Pulmonary artery endothelial cell (primary cell): ENCODE measurements at regions not wholly inside any gene's neighbourhood (a gene's known extent, or its start where the extent isn't known, plus 50 kb on each side); places are given as distances from the start of the nearest gene placed in this dataset.

ENCODE experiments used
- DNase-seq: peaks from one replicate; pipeline ENCODE4 v3.0.0-alpha.2; 2011; ENCODE audit warnings: low read depth, low spot score

GRCh38 chr10:29021591-29021990 lies 267.3 kb upstream of the LYZL1 start:
- no peak for DNase-seq

DNA sequence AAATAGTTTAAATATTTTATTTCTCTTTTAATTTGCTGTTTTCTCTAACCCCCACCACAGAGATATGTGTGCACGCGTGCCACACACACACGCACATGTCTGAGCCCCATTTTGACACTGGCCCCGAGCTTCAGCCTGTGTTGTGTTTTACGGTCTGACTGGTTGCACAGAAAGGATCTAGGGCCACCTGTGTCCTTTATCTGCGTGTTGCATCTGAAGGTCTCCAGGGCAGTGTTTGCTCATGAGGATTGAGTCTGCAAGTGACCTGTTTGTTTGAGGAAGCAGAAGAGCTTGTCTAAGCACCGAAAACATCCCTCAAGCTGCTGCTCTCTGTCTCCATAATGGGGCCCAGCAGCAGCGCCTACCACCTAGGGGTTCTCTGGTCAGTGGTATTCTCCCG lies 266.4 kb upstream of the LYZL1 start:
- DNase-seq, result no peak

DNA sequence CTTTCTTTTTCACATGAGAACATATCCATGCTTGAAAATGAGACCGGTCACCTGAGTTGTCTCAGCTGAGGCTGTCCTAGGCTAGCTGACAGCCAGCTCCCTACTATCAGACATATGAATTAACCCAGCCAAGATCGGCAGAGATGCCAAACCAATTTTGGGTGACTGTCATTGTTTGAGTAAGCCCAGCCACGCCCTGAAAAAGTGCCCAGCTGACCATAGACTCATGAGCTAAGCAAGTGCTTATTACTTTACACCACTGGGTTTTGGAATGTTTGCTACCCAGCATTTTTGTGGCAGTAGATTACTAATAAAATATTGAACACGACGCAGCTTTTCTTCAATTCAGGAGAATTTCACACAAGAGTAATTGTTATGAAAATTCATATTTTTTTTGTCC lies 265.2 kb upstream of the LYZL1 start:
- no peak for DNase-seq

- DNase-seq, result no peak
Observed at GRCh38 chr10:29026065-29026797, 262.6 kb upstream of the LYZL1 start.

- no peak for DNase-seq
Observed at GRCh38 chr10:29026802-29027580, 261.9 kb upstream of the LYZL1 start.

DNA sequence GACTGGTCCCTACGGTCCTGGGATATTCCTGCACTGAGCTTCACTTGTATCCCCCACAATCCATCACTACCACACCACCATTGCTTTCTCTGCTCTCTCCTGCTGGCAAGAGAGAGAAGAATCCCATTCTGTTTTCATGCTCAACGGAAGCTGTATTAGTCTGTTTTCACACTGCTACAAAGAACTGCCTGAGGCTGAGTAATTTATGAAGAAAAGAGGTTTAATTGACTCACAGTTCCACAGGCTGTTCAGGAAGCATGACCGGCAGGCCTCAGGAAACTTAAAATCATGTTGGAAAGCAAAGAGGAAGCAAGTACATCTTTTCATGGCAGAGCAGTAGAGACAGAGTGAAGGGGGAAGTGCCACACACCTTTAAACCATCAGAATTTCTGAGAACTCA lies 260.4 kb upstream of the LYZL1 start:
- no peak for DNase-seq

- DNase-seq, result no peak
Observed at GRCh38 chr10:29030900-29031299, 258.0 kb upstream of the LYZL1 start.

DNA sequence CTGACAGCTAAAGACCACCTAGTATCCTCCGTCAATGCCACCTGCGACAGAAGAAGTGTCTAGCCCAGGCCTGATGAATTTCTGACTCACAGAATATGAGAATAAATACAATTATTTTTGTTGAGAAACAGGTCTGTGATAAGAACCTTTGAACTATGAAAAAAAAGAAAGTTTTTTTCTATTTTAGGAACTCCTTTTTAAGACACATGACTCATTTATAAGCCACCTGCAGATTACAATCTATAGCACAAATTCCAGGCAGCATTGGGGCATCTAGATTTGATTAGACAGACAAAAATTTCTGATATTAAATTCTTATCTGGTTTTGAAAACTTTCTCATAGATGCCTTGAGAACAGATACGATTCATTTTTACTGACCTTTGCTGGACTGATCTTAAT lies 256.7 kb upstream of the LYZL1 start:
- no peak for DNase-seq

DNA sequence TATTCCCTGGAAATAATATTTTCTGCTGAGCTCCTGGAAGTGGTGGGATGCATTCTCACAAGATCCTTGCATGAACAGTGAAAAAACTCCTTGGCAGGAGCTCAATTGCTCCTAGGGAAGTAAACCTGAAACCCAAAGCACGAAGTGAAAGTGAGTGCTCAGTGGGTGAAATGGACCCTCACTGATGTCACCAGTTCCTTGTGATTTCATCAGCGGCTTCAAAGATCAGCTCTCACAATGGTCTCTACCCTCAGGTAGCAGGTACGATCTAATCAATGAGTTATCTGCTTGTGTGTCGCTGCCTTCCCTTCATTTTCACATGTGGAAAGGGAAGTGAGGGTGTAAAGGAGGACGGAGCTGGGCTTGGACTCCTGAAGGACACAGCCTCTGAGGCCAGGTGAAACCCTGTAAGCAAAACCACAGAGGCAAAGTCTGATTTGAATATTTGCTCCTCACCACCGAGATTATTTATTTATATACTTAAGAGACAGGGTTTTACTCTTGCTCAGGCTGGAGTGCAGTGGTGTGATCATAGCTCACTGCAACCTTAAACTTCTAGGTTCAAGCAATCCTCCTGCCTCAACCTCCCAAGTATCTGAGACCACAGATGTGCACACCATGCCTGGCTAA lies 255.4 kb upstream of the LYZL1 start:
- DNase-seq, result no peak

GRCh38 chr10:29034592-29034991 lies 254.3 kb upstream of the LYZL1 start:
- DNase-seq, result no peak

GRCh38 chr10:29035721-29036120 lies 253.1 kb upstream of the LYZL1 start:
- DNase-seq, result no peak

DNA sequence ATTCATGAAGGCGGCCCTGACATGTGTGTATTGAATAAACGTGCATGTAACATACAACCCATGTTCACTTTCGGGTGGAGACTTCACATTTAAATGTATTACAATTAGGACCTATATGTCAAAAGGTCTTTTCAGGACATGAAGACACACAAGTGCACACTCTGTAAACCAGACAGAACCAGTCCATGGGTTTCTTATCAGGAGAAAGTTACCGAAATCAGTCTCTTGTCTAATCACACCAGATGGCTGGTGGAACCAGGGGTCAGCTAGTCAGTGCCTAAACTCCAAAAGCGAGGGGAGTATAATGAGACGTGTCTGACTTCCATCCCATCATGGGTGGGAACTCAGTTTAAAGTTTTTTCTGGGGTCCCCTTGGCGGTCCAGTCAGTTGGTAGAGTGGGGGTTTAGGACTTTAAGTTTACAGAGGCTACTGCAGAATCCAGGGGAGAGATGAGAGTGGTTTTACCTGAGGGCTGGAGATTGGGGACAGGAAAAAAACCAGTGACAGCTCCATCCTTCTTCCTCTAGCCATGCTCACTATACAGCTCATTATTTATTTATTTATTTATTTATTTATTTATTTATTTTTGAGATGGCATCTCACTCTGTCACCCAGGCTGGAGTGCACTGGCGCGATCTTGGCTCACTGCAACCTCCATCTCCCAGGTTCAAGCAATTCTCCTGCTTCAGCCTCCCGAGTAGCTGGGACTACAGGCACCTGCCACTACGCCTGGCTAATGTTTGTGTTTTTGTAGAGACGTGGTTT lies 251.3 kb upstream of the LYZL1 start:
- no peak for DNase-seq

GRCh38 chr10:29039091-29039490 lies 249.8 kb upstream of the LYZL1 start:
- no peak for DNase-seq

- DNase-seq, result no peak
Observed at GRCh38 chr10:29039677-29040189, 249.1 kb upstream of the LYZL1 start.

DNA sequence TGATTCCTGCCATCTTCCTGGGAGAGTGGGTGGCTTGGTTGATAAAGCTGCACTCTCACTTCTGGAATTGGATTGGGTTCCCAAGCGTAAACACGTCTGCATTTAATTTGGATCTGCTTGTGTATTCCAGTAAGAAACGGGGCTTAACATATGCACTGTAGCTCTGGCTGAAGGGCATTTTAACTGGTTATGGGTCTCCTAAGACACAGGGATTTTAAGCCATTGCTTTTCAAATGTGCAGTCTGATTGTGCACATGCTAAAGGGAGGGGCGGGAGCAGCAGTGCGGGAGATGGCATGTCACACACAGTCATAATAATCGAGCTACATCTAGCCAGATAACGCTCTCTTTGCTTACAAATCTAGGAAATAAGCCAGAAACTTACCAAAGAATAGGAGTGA lies 247.3 kb upstream of the LYZL1 start:
- DNase-seq, result no peak

DNA sequence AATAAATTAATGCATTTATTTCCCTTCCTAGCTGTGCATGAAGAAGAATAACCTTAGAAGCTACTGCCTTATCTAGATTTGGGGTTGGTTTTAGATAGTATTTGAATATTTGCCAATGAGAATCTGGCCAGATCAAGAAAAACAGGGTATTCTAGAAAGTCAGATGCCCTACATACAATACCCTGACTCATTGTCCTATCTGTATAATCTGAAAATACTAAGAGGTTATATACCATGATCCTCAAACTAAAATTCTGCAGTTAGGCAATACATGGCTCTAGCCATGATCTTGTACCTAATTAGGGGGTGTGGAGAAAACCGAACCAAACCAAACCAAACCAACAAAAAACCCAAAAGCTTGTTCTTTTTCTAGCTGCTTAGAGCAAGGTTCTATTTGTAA lies 240.4 kb upstream of the LYZL1 start:
- no peak for DNase-seq

DNA sequence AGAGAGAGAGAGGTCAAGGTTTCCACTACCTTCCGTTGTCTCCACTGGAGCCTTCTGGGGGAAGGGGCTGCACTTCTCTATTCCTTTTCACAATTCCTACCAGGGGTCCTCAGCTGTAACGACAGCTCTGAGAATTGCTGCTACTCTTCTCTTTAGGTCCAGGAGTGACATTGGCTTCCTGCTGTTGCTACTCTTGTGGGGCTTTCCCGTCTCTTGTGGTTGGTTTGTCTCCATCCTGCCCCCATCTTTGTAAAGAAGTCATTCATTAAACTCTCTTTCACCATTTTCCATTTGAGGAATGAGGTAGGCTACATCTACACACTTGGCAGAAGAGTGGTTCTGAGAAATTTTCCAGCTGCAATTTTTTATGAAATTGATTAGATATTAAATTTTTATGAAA lies 238.8 kb upstream of the LYZL1 start:
- no peak for DNase-seq

GRCh38 chr10:29055101-29055500 lies 233.8 kb upstream of the LYZL1 start:
- DNase-seq, result no peak

- no peak for DNase-seq
Observed at GRCh38 chr10:29056729-29057128, 232.1 kb upstream of the LYZL1 start.

GRCh38 chr10:29057822-29058331 lies 231.0 kb upstream of the LYZL1 start:
- DNase-seq, result no peak
